PC-3 (cell line): ENCODE measurements at regions not wholly inside any gene's neighbourhood (a gene's known extent, or its start where the extent isn't known, plus 50 kb on each side); places are given as distances from the start of the nearest gene placed in this dataset.
A peak's percentile ranks its signal among the peaks of the same experiment; 100 is the strongest.

ENCODE experiments used
- ATAC-seq: fragments of 200-7000 bp; cut with Tn5 transposase; 2 replicates; pipeline ENCODE4 v1.9.1; 2020; ENCODE audit warnings: mild to moderate bottlenecking, moderate library complexity
- BruUV-seq: library from RNA; stranded (reverse); fragments of 400-500 nt; replicated peaks from 2 replicates; lab custom pipeline; 2021; lab: Mats Ljungman, UMichigan
- CTCF ChIA-PET: fragments of 300-600 bp; sonication (Branson Sonifier 250); formaldehyde crosslinking; loops from one replicate; lab custom pipeline; 2022; ENCODE audit warnings: antibody characterized with exemption; lab: Charles Lee
- POLR2A ChIA-PET: fragments of 300-600 bp; sonication (Branson Sonifier 250); formaldehyde crosslinking; loops from one replicate; lab custom pipeline; 2022; ENCODE audit warnings: antibody characterized with exemption; ENCODE audit not compliant: unreplicated experiment; lab: Charles Lee
- DNase-seq: peaks from one replicate; pipeline ENCODE4 v3.0.0-alpha.2; 2015
- H2AFZ ChIP-seq: fragments of 300-600 bp; sonication (generic); 2 replicates; pipeline ENCODE4 v1.6.0; 2016; ENCODE audit warnings: antibody characterized with exemption, low read length
- H3F3A ChIP-seq: fragments of 300-600 bp; sonication (generic); one replicate; pipeline ENCODE4 v1.6.0; 2017; ENCODE audit warnings: antibody characterized with exemption, low read length, control low read depth, mild to moderate bottlenecking; ENCODE audit not compliant: unreplicated experiment
- H3K27ac ChIP-seq: fragments of 300-600 bp; sonication (generic); 2 replicates; pipeline ENCODE4 v1.5.1; 2016; ENCODE audit warnings: mild to moderate bottlenecking, low read length
- H3K27me3 ChIP-seq: fragments of 300-600 bp; sonication (generic); 2 replicates; pipeline ENCODE4 v1.6.1; 2016; ENCODE audit warnings: low read length, mixed read lengths
- H3K36me3 ChIP-seq: fragments of 300-600 bp; sonication (generic); 2 replicates; pipeline ENCODE4 v1.6.1; 2016; ENCODE audit warnings: low read depth, mixed run types, low read length, mixed read lengths
- H3K4me1 ChIP-seq: fragments of 300-600 bp; sonication (generic); 2 replicates; pipeline ENCODE4 v1.5.1; 2016; ENCODE audit warnings: low read length; ENCODE audit not compliant: insufficient read depth
- H3K4me2 ChIP-seq: fragments of 300-600 bp; sonication (generic); 2 replicates; pipeline ENCODE4 v1.6.0; 2016; ENCODE audit warnings: low read length
- H3K4me3 ChIP-seq: fragments of 300-600 bp; sonication (generic); 2 replicates; pipeline ENCODE4 v1.5.1; 2016; ENCODE audit warnings: mild to moderate bottlenecking, low read length, mixed read lengths
- H3K79me2 ChIP-seq: fragments of 300-600 bp; sonication (generic); 2 replicates; pipeline ENCODE4 v1.6.1; 2017; ENCODE audit warnings: low read length, mixed read lengths
- H3K9ac ChIP-seq: fragments of 300-600 bp; sonication (generic); 2 replicates; pipeline ENCODE4 v1.6.0; 2016; ENCODE audit warnings: mild to moderate bottlenecking, low read length
- H3K9me2 ChIP-seq: fragments of 300-600 bp; sonication (generic); replicated peaks from 2 replicates; pipeline ENCODE4 v1.6.1; 2016; ENCODE audit warnings: mixed run types, low read length, mixed read lengths
- H3K9me3 ChIP-seq: fragments of 300-600 bp; sonication (generic); 2 replicates; pipeline ENCODE4 v1.6.1; 2016; ENCODE audit warnings: low read length, mixed read lengths
- H4K20me1 ChIP-seq: fragments of 300-600 bp; sonication (generic); 2 replicates; pipeline ENCODE4 v1.6.1; 2016; ENCODE audit warnings: low read length, mixed read lengths
- EZH2 ChIP-seq: fragments of 300-600 bp; sonication (generic); IDR thresholded peaks from one replicate; pipeline ENCODE4 v1.6.1; 2017; ENCODE audit warnings: antibody characterized with exemption, mild to moderate bottlenecking, low read length; ENCODE audit not compliant: unreplicated experiment
- EZH2phosphoT487 ChIP-seq: fragments of 300-600 bp; sonication (generic); IDR thresholded peaks from 2 replicates; pipeline ENCODE4 v1.6.1; 2018; ENCODE audit warnings: mild to moderate bottlenecking, antibody characterized with exemption, low read length, borderline replicate concordance
- intact Hi-C: fragments of 100-400 bp; cut with micrococcal nuclease; formaldehyde crosslinking; loops from 2 replicates; pipeline ENCODE4 v1.9.0; 2023
- TF ChIP-seq, protein P1 (sequence below): fragments of 300-600 bp; sonication (generic); conservative IDR thresholded peaks from 2 replicates; pipeline ENCODE4 v1.5.1; 2017; ENCODE audit warnings: antibody characterized with exemption, low read depth, mild to moderate bottlenecking, low read length

DNA sequence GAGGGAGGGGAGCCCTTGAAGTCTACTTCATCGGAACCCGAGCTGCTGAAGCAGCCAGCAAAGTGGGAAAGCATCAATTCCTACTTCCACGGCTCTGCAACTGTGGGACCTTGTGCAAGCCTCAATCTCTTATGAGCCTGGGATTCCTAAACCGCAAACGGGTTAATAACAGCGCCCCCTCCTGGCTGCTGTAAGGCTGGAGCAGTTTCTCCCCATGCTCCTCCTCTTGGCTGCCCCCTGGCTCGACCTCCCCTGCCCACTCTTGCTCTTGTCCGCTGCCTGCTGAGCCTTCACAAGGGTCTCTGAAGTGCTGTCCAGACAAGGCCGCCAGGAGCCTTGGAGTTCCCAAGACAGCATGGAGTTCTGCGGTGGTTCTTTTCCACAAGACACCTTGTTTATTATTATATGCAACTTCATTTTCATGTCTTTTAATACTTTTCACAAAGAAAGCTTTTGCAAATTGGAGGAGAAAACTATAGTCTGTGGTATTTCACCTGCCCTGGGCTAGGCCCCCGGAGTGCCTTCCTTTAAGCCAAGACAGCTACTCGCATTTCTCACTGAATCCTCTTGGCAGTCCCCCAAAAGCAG, 157.2 kb downstream of the DDX1 start:
- ChIA-PET POLR2A (no interaction called here), CTCF (no interaction called here)
- H3K4me1 ChIP-seq: no peaks in the 10 kb centered on the region

GRCh38 chr2:15749460-15750432, 158.1 kb downstream of the DDX1 start:
- intact Hi-C loops: no loop called here

More for the DNA sequence above, 157.2 kb downstream of the DDX1 start:
- ATAC-seq: no peak
- Histone ChIP-seq H3K9me3 (no peaks in the 10 kb centered on the region), H3K36me3 (no peaks in the 10 kb centered on the region), H3K79me2 (no peaks in the 10 kb centered on the region), H3K4me3 (no peak overlapping the region), H3K4me2 (no peak overlapping the region), H3K9me2 (no peaks in the 10 kb centered on the region), H4K20me1 (no peaks in the 10 kb centered on the region), H3K9ac (no peak overlapping the region), H3K27ac (no peak overlapping the region), H3F3A (no peaks in the 10 kb centered on the region), H2AFZ (no peak overlapping the region), H3K27me3 (peaks cover 39% of the 10 kb centered on the region)
- BruUV-seq: no TSS peak
- intact Hi-C loops: no loop called here
- TF ChIP-seq, protein P1, sequence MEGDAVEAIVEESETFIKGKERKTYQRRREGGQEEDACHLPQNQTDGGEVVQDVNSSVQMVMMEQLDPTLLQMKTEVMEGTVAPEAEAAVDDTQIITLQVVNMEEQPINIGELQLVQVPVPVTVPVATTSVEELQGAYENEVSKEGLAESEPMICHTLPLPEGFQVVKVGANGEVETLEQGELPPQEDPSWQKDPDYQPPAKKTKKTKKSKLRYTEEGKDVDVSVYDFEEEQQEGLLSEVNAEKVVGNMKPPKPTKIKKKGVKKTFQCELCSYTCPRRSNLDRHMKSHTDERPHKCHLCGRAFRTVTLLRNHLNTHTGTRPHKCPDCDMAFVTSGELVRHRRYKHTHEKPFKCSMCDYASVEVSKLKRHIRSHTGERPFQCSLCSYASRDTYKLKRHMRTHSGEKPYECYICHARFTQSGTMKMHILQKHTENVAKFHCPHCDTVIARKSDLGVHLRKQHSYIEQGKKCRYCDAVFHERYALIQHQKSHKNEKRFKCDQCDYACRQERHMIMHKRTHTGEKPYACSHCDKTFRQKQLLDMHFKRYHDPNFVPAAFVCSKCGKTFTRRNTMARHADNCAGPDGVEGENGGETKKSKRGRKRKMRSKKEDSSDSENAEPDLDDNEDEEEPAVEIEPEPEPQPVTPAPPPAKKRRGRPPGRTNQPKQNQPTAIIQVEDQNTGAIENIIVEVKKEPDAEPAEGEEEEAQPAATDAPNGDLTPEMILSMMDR: peak; percentile 53; the same call in 1 of the 2 replicates
- TF ChIP-seq EZH2phosphoT487: no peak
- DNase-seq: peak; percentile 33

More at GRCh38 chr2:15749460-15750432, 158.1 kb downstream of the DDX1 start:
- ChIA-PET POLR2A (interaction anchor here (0.6 kb wide), 1 partner anchor 30 kb away, joined by 3 read pairs; no protein-coding TSS in a partner anchor), CTCF (no interaction called here)
- Histone ChIP-seq H3K36me3 (no peaks in the 10 kb centered on the region), H3K9me3 (no peaks in the 10 kb centered on the region), H3K27me3 (peaks cover 48% of the 10 kb centered on the region), H3K4me2 (no peak overlapping the region), H2AFZ (no peak overlapping the region), H3K79me2 (no peaks in the 10 kb centered on the region), H3K9ac (no peak overlapping the region), H3K27ac (no peak overlapping the region), H3K4me3 (no peak overlapping the region), H3K4me1 (no peaks in the 10 kb centered on the region), H3F3A (no peaks in the 10 kb centered on the region), H3K9me2 (no peaks in the 10 kb centered on the region), H4K20me1 (no peaks in the 10 kb centered on the region)
- DNase-seq: no peak
- no peak for ATAC-seq
- no TSS peak for BruUV-seq
- no peak for TF ChIP-seq EZH2
- TF ChIP-seq, protein P1: no peak
- no peak for TF ChIP-seq EZH2phosphoT487
